GM18502 (cell line): ENCODE measurements at regions not wholly inside any gene's neighbourhood (a gene's known extent, or its start where the extent isn't known, plus 50 kb on each side); places are given as distances from the start of the nearest gene placed in this dataset.
"Not testable (repeated sequence)": the region's sequence is repeated elsewhere in the genome, so short reads cannot be mapped to it uniquely, and the experiment has no call there.

Experiments
- ATAC-seq: cut with Tn5 transposase; IDR thresholded peaks from one replicate; pipeline ENCODE4 v1.9.1; 2021; ENCODE audit warnings: mild to moderate bottlenecking; ENCODE audit not compliant: unreplicated experiment, poor library complexity

- ATAC-seq: no peak
Measured at GRCh38 chr1:195188821-195189220, 1419.4 kb downstream of the KCNT2 start.

DNA sequence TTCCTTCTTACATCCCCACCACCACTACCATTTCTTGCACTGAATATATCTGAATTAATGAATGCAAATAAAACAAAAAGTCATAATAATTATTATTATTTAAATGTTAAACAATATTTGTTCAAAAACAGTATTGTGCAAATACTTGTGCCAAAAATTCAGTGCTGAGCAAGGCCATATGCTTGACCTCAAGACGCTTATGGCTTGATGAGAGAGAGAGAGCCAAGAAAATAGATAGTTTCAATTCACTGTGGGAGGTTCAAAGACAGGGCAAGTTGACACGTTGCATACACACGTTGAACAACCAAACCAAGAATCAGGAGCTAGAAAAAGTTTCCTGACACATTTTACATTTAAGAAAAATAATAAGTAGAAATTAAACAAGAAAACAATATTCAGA, 1421.7 kb downstream of the KCNT2 start:
- ATAC-seq: no peak

DNA sequence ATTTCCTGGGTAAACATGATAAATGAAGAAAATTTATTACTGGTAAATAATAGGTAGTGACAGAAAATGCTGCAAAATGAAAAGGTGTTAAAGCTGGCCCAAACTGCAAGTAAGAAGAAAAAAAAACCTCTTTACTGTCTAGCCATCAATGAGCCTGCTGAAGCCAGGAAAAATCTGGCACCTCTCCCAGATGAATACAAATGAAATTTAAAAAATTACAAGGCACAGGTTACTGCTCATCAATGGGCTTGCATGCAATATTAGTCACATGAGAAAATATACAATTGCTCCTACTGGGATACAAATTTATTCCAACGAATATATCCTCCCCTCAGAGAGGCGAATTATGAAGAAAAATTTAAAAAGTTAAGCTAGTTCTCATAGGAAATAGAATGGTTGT, 1422.5 kb downstream of the KCNT2 start:
- no peak for ATAC-seq

GRCh38 chr1:195185321-195185720, 1422.9 kb downstream of the KCNT2 start:
- ATAC-seq: no peak

- ATAC-seq: peak; percentile 58
Measured at GRCh38 chr1:195173753-195174152, 1434.5 kb downstream of the KCNT2 start.

DNA sequence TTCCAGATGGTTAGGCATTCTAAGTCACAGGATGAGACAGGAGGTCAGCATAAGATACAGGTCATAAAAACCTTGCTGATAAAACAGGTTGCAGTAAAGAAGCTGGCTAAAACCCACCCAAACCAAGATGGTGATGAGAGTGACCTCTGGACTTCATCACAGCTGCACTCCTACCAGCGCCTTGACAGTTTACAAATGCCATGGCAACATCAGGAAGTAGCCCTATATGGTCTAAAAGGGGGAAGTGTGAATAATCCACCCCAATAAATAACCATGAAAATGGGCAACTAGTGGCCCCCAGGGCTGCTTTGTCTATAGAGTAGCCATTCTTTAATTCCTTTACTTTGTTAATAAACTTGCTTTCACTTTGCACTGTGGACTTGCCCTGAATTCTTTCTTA, 1448.4 kb downstream of the KCNT2 start:
- ATAC-seq: not testable (repeated sequence)

DNA sequence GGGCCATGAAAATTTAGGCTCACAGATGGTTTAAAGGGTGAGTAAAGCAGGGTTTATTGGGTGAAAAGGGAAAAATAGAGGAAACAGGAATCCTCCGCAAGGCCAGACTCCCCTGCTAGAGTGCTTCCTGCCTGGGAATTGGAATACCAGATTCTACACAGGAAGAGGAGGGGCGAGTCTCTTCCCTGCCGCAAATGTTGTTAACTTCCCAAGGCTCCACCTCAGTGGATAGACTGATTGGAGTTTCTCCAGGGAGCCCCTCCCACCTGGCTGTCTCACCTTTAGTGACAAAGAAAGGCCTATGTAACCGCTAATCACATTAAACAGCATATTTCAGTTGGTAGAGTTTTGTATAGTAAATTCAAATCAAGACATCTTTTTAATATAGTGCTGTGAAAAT, 1450.1 kb downstream of the KCNT2 start:
- ATAC-seq: no peak

GRCh38 chr1:195153107-195153506, 1455.1 kb downstream of the KCNT2 start:
- ATAC-seq: no peak

DNA sequence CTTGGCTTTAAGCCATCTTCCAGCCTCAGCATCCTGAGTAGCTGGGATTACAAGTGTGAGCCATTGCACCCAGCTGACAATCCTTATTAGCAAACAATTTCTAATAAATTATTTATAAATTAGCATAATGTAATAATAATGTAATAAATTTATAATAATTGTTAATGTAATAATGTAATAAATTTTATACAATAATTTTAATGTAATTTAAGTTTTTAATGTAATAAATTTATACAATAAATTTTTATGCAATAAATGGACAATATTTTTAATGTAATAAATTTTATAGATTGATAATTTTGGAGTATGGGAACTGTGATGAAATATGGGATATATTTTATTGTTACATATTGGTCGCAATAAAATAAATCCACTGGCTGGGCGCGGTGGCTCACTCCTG, 1457.5 kb downstream of the KCNT2 start:
- no peak for ATAC-seq

DNA sequence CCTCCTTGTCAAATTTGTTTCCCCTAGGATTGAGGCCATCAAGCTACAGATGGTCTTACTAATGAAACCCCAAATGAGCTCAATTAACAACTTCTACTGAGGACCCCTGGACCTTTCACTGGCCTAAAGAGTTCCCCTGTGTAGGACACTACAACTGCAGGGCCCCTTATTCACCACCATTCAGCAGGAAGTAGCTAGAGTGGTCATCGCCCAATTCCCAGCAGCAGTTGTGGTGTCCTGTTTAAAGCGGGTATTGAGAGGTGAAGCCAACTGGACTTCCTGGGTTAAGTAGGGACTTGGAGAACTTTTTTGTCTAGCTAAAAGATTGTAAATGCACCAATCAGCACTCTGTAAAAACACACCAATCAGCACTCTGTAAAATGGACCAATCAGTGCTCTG, 1466.9 kb downstream of the KCNT2 start:
- ATAC-seq: no peak

- no peak for ATAC-seq
Measured at GRCh38 chr1:195130598-195130997, 1477.6 kb downstream of the KCNT2 start.

DNA sequence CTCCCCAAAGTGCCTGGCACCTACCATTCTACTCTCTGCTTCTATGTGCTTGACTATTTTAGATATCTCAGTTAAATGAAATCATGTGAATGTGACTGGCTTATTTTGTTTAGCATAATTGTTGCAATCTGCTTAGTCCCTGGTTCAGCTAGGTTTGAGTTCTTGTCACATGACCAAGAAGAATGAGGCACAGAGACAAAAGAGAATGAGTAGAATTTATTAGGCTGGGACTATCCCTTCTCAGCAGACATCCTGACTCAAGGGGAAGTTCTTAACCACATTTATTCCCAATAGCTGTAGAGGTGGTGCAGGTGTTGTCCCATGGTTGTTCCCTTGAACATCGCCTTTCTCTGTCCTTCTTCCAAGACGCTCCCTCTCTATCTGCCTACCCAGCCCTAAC, 1485.7 kb downstream of the KCNT2 start:
- no peak for ATAC-seq

GRCh38 chr1:195113471-195113870, 1494.8 kb downstream of the KCNT2 start:
- no peak for ATAC-seq

GRCh38 chr1:195105773-195106172, 1502.5 kb downstream of the KCNT2 start:
- ATAC-seq: no peak

- peak; percentile 56 for ATAC-seq
Measured at GRCh38 chr1:195105281-195105680, 1503.0 kb downstream of the KCNT2 start.

DNA sequence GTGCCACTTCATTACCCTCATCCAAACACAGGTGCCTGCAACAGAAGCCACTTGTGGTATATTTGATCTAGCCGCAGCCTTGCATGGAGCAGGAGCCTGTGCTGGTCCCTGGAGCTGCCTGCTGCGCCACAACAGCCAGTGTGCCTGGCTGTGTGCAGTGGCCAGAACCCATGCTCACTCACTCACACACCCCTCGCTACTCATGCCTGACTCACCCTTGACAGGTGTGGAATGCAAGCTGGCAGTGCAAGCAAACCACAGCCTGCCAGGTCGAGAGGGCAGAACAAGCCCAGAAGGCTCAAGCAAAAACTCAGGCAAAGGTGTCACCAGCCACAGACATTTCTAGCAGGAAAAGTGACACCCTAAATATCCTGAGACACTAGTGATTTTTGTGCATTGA, 1510.9 kb downstream of the KCNT2 start:
- no peak for ATAC-seq

DNA sequence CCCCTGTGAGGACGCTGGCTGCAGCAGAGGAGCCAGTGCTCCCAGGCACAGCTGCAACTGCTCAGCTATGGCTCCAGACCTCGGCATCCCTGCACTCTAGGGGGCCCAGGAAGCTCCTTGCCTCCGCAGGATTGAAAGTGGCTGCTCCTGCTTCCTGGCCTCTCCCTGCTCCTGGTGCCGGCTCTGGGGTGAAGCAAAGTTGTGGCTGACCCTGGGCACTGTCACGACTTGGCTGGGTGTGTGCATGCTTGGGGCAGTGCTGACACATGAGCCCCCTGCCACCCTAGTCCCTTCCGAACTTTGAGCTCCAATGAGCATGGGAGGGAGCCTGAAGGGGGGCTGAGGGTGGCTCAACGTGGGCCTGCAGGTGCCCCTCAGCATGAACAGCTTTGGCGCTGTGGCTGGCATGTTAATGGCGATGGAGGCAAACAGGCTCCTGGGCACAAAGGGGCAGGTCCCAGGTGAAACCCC, 1512.2 kb downstream of the KCNT2 start:
- ATAC-seq: no peak

DNA sequence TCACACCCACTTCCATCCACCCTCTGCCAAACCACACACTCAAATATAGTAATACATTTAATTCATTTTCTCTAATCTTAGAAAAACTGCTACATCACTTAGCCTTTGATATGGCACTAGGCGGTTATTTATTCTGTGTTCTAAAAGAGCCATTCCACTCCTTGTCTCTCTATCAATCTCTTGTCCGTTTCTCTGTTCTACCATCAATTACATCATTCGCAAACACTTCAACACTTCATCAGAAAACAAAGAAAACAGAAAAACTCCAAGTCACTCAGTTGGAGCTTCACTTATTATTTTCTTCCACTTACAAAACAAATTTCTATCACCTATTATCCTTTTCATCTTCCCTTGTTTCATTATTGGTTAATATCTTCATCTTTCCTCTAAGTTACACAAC, 1523.0 kb downstream of the KCNT2 start:
- no peak for ATAC-seq

GRCh38 chr1:195082183-195082582, 1526.1 kb downstream of the KCNT2 start:
- no peak for ATAC-seq

- ATAC-seq: no peak
Measured at GRCh38 chr1:195076682-195077081, 1531.6 kb downstream of the KCNT2 start.

GRCh38 chr1:195075973-195076372, 1532.3 kb downstream of the KCNT2 start:
- no peak for ATAC-seq

- no peak for ATAC-seq
Measured at GRCh38 chr1:195071461-195071860, 1536.8 kb downstream of the KCNT2 start.

GRCh38 chr1:195065437-195065836, 1542.8 kb downstream of the KCNT2 start:
- no peak for ATAC-seq
